ENCODE measurements at regions not wholly inside any gene's neighbourhood (a gene's known extent, or its start where the extent isn't known, plus 50 kb on each side); places are given as distances from the start of the nearest gene placed in this dataset.

- TF ChIP-seq POLR2AphosphoS5 (IDR thresholded peaks at IDR 0.05) (no peak), POLR2A (IDR thresholded peaks at IDR 0.05; ENCODE audit: low read depth) (no peak), EP300 (IDR thresholded peaks at IDR 0.05) (no peak)
- TF ChIP-seq, protein P1, sequence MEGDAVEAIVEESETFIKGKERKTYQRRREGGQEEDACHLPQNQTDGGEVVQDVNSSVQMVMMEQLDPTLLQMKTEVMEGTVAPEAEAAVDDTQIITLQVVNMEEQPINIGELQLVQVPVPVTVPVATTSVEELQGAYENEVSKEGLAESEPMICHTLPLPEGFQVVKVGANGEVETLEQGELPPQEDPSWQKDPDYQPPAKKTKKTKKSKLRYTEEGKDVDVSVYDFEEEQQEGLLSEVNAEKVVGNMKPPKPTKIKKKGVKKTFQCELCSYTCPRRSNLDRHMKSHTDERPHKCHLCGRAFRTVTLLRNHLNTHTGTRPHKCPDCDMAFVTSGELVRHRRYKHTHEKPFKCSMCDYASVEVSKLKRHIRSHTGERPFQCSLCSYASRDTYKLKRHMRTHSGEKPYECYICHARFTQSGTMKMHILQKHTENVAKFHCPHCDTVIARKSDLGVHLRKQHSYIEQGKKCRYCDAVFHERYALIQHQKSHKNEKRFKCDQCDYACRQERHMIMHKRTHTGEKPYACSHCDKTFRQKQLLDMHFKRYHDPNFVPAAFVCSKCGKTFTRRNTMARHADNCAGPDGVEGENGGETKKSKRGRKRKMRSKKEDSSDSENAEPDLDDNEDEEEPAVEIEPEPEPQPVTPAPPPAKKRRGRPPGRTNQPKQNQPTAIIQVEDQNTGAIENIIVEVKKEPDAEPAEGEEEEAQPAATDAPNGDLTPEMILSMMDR (IDR thresholded peaks at IDR 0.05): no peak
- intact Hi-C loops (cut with DNase I): no loop called here
- H3K36me3 ChIP-seq: no peaks in the 10 kb centered on the region
- no peak for DNase-seq (ENCODE audit: extremely low spot score)
- no peaks in the 10 kb centered on the region for H3K9me3 ChIP-seq
- peaks cover 0 to 18% (median 15%) of the 10 kb centered on the region in 4 donors for H3K4me1 ChIP-seq
- no peaks in the 10 kb centered on the region for H3K27me3 ChIP-seq
- WGBS: 94% methylated on average over 1 of the region's 1 CpG
- no peak overlapping the region for H3K27ac ChIP-seq (replicated peaks in 1 of 4)
- H3K4me3 ChIP-seq: no peak overlapping the region
These were observed 131.2 kb upstream of the LRFN2 start for GRCh38 chr6:40718401-40718800.

DNA sequence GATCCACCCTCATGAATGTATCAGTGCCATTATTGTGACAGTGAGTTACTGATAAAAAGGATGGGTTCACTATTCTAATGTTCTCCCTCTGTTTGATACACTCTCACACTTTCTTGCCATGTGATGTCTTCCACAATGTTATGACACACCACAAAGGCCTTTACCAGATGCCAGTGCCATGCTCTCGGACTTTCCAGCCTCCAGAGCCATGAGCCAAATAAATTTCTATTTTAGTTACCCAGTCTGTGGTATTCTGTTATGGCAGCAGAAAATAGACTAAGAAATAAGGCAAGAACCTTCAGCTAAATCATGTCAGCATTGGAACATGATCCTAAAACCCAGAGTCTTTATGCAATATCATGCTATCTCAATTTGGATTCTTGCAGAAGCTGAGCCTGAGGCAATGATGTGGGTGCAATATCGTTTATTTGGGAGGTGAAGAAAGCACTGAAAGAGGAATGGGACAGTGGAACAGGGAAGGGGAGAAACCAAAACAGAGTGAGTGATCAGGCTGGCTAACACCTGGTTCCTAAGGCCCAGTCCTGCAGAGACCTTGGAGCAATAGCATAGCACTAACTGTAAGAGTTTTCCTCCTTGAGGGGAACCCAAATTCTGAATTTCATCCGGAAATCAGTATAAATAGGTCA, 130.4 kb upstream of the LRFN2 start:
- no peak overlapping the region for H3K4me3 ChIP-seq
- TF ChIP-seq POLR2AphosphoS5 (IDR thresholded peaks at IDR 0.05) (no peak), EP300 (IDR thresholded peaks at IDR 0.05) (no peak), POLR2A (IDR thresholded peaks at IDR 0.05; ENCODE audit: low read depth) (no peak)
- TF ChIP-seq, protein P1 (IDR thresholded peaks at IDR 0.05): no peak
- WGBS: 81% methylated on average over 3 of the region's 3 CpGs
- no peak overlapping the region for H3K27ac ChIP-seq (replicated peaks in 1 of 4)
- H3K27me3 ChIP-seq: no peaks in the 10 kb centered on the region
- H3K4me1 ChIP-seq: peaks cover 0 to 18% (median 15%) of the 10 kb centered on the region in 4 donors
- intact Hi-C loops (cut with DNase I): no loop called here
- H3K36me3 ChIP-seq: no peaks in the 10 kb centered on the region
- no peak for DNase-seq (ENCODE audit: extremely low spot score)
- no peaks in the 10 kb centered on the region for H3K9me3 ChIP-seq

DNA sequence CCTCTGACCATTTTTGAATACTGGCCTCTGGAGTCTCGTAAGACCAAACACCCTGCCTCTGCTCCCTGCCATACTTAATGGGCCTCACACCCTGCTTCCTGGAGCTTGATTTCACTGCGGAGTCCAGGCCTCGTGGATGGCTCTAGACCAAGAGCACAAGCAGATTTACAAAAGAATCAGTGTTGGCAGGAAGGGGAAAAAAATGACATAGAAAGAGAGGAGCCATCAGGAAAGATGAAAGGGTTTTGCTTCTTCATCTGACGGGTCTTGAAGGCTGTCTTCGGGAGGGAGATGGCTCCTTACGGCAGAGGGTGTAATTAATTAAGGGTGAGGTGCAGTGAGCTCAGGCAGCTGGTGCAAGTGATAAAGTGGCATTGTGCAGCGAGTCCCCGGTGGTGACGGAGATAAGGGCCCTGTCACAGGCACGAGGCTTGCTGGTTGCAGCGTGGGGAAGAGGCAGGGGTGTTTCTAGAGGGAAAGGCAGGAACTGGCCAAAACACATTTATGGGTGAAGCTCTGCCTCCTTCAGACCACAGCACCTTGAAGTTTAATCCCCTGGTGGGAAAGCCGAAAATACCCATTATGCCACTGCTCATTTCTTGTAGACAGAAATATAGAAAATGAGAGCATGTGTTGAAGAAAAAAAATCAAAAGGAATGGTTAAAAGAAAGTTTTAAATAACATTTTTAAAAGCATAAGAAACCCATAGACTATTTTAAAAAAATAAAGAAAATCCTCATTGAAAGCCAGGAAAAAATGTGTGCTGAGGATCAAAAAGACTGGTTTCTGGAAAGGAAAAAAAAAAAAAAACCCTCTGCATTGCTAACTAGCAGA, 128.6 kb upstream of the LRFN2 start:
- intact Hi-C loops (cut with DNase I): no loop called here
- no peaks in the 10 kb centered on the region for H3K9me3 ChIP-seq
- 33% methylated on average over 12 of the region's 12 CpGs for WGBS

DNA sequence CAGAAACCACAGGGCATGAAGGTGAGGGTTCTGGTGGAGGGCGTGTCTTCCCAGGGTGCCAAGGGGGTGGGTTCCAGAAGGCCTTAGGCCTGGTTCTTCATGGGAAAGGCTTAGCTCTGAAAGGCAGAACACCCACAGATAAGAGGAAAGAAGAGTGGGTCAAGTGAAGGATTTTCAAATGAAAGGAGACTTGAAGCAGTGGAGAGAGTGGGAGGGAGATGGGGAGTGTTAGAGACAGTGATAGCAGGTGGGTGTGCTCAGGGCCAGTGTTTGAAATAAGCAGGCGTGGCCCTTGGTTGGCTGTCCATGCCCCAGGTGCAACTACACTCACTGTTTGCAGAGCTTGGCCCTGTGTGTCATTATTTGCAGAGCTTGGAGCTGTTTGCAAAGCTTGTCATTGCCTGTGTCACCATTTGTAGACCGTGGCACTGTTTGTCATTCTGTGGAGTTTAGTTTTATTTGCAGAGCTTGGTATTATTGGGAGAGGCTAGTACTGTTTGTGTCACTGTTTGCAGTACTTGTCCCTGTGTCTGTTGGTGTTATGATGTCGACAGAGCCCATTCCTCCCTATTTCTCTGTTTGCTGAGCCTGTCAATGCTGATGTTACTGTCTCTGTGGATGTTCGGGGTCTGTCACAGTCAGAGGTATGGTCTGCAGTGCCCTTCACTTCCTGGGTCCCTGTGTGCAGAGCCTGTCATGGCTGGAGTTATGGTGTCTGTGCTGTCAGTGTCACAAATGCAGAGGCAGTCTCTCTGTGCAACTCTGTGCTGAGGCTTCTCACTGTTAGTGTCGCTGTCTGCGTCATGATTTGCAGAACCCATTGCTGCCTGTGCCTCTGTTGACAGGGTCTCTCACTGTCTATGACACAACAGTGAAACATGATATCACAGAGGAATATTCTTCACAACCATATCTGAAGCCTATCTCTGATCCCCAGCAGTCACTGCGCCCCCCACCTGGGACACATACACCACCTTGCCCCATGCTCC, 127.7 kb upstream of the LRFN2 start:
- Histone ChIP-seq H3K4me1 (peaks cover 0 to 8% (median 8%) of the 10 kb centered on the region in 4 donors), H3K4me3 (no peak overlapping the region), H3K36me3 (no peaks in the 10 kb centered on the region), H3K27ac (replicated peaks in 1 of 4) (no peak overlapping the region), H3K9me3 (no peaks in the 10 kb centered on the region), H3K27me3 (no peaks in the 10 kb centered on the region)
- TF ChIP-seq POLR2A (IDR thresholded peaks at IDR 0.05; ENCODE audit: low read depth) (no peak), EP300 (IDR thresholded peaks at IDR 0.05) (no peak), POLR2AphosphoS5 (IDR thresholded peaks at IDR 0.05) (no peak)
- TF ChIP-seq, protein P1 (IDR thresholded peaks at IDR 0.05): no peak
- 90% methylated on average over 8 of the region's 8 CpGs for WGBS
- intact Hi-C loops (cut with DNase I): no loop called here
- no peak for DNase-seq (ENCODE audit: extremely low spot score)

More for the DNA sequence above, 128.6 kb upstream of the LRFN2 start:
- H3K4me1 ChIP-seq: peaks cover 0 to 18% (median 15%) of the 10 kb centered on the region in 4 donors
- DNase-seq (ENCODE audit: extremely low spot score): no peak
- H3K36me3 ChIP-seq: no peaks in the 10 kb centered on the region
- H3K27me3 ChIP-seq: no peaks in the 10 kb centered on the region
- no peak for TF ChIP-seq POLR2AphosphoS5 (IDR thresholded peaks at IDR 0.05)
- TF ChIP-seq POLR2A (IDR thresholded peaks at IDR 0.05; ENCODE audit: low read depth): no peak
- TF ChIP-seq, protein P1 (IDR thresholded peaks at IDR 0.05): no peak
- no peak for TF ChIP-seq EP300 (IDR thresholded peaks at IDR 0.05)
- H3K27ac ChIP-seq (replicated peaks in 1 of 4): no peak overlapping the region
- no peak overlapping the region for H3K4me3 ChIP-seq
